ENCODE measurements at regions not wholly inside any gene's neighbourhood (a gene's known extent, or its start where the extent isn't known, plus 50 kb on each side); places are given as distances from the start of the nearest gene placed in this dataset.

DNA sequence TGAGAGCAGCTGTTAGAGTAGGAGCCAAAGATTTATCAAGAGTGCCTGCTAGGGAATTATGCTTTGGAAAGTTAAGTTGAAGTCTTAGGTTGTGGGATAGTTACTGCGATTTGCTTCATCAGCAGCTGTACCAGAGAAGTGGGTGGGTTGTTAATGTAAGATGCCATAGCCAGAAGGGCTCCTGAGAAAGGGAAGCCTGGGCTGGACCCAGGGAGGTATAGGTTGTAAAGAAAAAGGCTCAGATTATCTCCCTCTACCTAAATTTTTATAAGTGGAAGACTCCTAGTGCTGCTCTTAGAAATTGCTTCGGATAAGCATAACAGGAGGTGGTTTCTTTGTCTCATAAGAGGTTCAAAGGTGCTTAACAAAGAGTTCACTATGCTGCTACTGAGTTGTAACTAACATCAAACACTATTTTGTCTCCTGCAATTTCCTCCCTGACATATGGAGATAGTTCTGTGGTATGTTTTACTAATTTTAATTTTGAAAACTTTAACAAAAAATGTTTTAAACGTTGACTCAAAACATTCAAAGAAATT is 356.9 kb downstream of the DTHD1 start:
- Histone ChIP-seq H3K4me3 (no peak overlapping the region), H3K4me1 (no peaks in the 10 kb centered on the region), H3K9me3 (no peaks in the 10 kb centered on the region), H3K27me3 (no peaks in the 10 kb centered on the region), H3K27ac (no peak overlapping the region), H3K36me3 (no peaks in the 10 kb centered on the region)
- TF ChIP-seq, protein P1, sequence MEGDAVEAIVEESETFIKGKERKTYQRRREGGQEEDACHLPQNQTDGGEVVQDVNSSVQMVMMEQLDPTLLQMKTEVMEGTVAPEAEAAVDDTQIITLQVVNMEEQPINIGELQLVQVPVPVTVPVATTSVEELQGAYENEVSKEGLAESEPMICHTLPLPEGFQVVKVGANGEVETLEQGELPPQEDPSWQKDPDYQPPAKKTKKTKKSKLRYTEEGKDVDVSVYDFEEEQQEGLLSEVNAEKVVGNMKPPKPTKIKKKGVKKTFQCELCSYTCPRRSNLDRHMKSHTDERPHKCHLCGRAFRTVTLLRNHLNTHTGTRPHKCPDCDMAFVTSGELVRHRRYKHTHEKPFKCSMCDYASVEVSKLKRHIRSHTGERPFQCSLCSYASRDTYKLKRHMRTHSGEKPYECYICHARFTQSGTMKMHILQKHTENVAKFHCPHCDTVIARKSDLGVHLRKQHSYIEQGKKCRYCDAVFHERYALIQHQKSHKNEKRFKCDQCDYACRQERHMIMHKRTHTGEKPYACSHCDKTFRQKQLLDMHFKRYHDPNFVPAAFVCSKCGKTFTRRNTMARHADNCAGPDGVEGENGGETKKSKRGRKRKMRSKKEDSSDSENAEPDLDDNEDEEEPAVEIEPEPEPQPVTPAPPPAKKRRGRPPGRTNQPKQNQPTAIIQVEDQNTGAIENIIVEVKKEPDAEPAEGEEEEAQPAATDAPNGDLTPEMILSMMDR (IDR thresholded peaks at IDR 0.05), result no peak
- TF ChIP-seq POLR2A (IDR thresholded peaks at IDR 0.05), result no peak
- TF ChIP-seq EP300 (IDR thresholded peaks at IDR 0.05), result no peak
- TF ChIP-seq POLR2AphosphoS5 (IDR thresholded peaks at IDR 0.05), result no peak
- no peak for ATAC-seq (ENCODE audit: low FRiP score in 2 of 2)
- no peak for DNase-seq
- 26 to 42% methylated on average over 3 of the region's 3 CpGs for WGBS, 2 donors

GRCh38 chr4:36640876-36641275 is 359.5 kb downstream of the DTHD1 start:
- ATAC-seq (ENCODE audit: low FRiP score in 2 of 2) (no peak), DNase-seq (no peak)
- no peaks in the 10 kb centered on the region for H3K27me3 ChIP-seq
- H3K4me1 ChIP-seq, result no peaks in the 10 kb centered on the region
- WGBS, 2 donors, result 85 to 88% methylated on average over 2 of the region's 2 CpGs
- H3K36me3 ChIP-seq, result no peaks in the 10 kb centered on the region
- no peak for TF ChIP-seq EP300 (IDR thresholded peaks at IDR 0.05)
- TF ChIP-seq, protein P1 (IDR thresholded peaks at IDR 0.05), result no peak
- no peak for TF ChIP-seq POLR2AphosphoS5 (IDR thresholded peaks at IDR 0.05)
- TF ChIP-seq POLR2A (IDR thresholded peaks at IDR 0.05), result no peak
- no peak overlapping the region for H3K27ac ChIP-seq
- H3K9me3 ChIP-seq, result no peaks in the 10 kb centered on the region
- no peak overlapping the region for H3K4me3 ChIP-seq

DNA sequence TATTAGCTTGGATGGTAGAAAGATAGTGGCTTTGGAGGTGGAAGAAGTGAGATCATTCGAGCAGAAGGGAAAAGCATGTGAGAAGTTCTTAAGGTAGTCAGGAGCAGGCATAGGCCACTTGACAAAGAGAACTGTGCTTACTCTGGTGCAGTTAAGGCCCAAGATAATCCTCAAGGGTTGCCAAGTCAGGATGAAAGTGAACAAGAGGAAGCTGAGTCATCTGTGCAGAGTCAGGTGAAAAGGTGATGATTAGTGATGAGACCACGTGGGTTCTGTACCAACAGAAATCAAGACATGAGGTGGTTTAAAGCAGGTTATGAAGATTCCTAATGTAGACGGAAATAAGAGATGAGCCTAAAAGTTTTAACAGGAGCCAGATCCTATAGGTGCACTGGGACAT is 369.8 kb downstream of the DTHD1 start:
- TF ChIP-seq, protein P1 (IDR thresholded peaks at IDR 0.05), result no peak
- TF ChIP-seq POLR2AphosphoS5 (IDR thresholded peaks at IDR 0.05) (no peak), POLR2A (IDR thresholded peaks at IDR 0.05) (no peak)
- Histone ChIP-seq H3K27ac (no peak overlapping the region), H3K27me3 (no peaks in the 10 kb centered on the region), H3K36me3 (no peaks in the 10 kb centered on the region), H3K4me3 (no peak overlapping the region), H3K9me3 (no peaks in the 10 kb centered on the region), H3K4me1 (no peaks in the 10 kb centered on the region)
- no peak for DNase-seq
- no peak for ATAC-seq (ENCODE audit: low FRiP score in 2 of 2)
- WGBS, 2 donors, result 74 to 77% methylated on average over 3 of the region's 3 CpGs

- Histone ChIP-seq H3K9me3 (no peaks in the 10 kb centered on the region), H3K4me3 (no peak overlapping the region), H3K27me3 (no peaks in the 10 kb centered on the region), H3K27ac (no peak overlapping the region), H3K4me1 (no peaks in the 10 kb centered on the region), H3K36me3 (no peaks in the 10 kb centered on the region)
- TF ChIP-seq EP300 (IDR thresholded peaks at IDR 0.05) (no peak), POLR2AphosphoS5 (IDR thresholded peaks at IDR 0.05) (no peak), POLR2A (IDR thresholded peaks at IDR 0.05) (no peak)
- TF ChIP-seq, protein P1 (IDR thresholded peaks at IDR 0.05), result no peak
- DNase-seq (no peak), ATAC-seq (ENCODE audit: low FRiP score in 2 of 2) (no peak)
- WGBS, 2 donors, result 91 to 92% methylated on average over 1 of the region's 1 CpG
Observed at GRCh38 chr4:36652857-36653256, 371.4 kb downstream of the DTHD1 start.

GRCh38 chr4:36665985-36666527 is 384.6 kb downstream of the DTHD1 start:
- Histone ChIP-seq H3K9me3 (no peaks in the 10 kb centered on the region), H3K27me3 (no peaks in the 10 kb centered on the region), H3K4me3 (no peak overlapping the region), H3K36me3 (no peaks in the 10 kb centered on the region), H3K4me1 (no peaks in the 10 kb centered on the region), H3K27ac (no peak overlapping the region)
- WGBS, 2 donors, result 77 to 86% methylated on average over 3 of the region's 3 CpGs
- DNase-seq, result no peak
- TF ChIP-seq, protein P1 (IDR thresholded peaks at IDR 0.05), result no peak
- TF ChIP-seq POLR2AphosphoS5 (IDR thresholded peaks at IDR 0.05), result no peak
- TF ChIP-seq EP300 (IDR thresholded peaks at IDR 0.05), result no peak
- TF ChIP-seq POLR2A (IDR thresholded peaks at IDR 0.05), result no peak
- ATAC-seq (ENCODE audit: low FRiP score in 2 of 2), result no peak
